H1 (cell line): ENCODE measurements at regions not wholly inside any gene's neighbourhood (a gene's known extent, or its start where the extent isn't known, plus 50 kb on each side); places are given as distances from the start of the nearest gene placed in this dataset.

Experiments
- CTCF ChIA-PET: fragments of 300-600 bp; sonication (Branson Sonifier 250); formaldehyde crosslinking; loops from one replicate; lab custom pipeline; 2021; ENCODE audit not compliant: partially characterized antibody; lab: Charles Lee
- POLR2A ChIA-PET: fragments of 300-600 bp; sonication (Branson Sonifier 250); formaldehyde crosslinking; loops from one replicate; lab custom pipeline; 2021; ENCODE audit warnings: inconsistent platforms; ENCODE audit not compliant: partially characterized antibody; lab: Charles Lee
- DNase-seq, 2 experiments: peaks; one replicate each; pipeline versions ENCODE4 v3.0.0 to v3.0.0-alpha.2; 2010 to 2022; ENCODE audit warnings: low spot score in 2 of 2, low read depth in 1 of 2, mixed read lengths in 1 of 2
- FAIRE-seq: peaks from 2 replicates; lab custom pipeline; 2011; peaks lifted over from hg19 to GRCh38; lab: Jason Lieb, UNC
- H2AFZ ChIP-seq: 2 replicates; pipeline ENCODE4 v1.8.1; 2012; ENCODE audit warnings: low read length, inconsistent platforms
- H2AK5ac ChIP-seq: 2 replicates; pipeline ENCODE4 v1.6.1; 2013; ENCODE audit warnings: low read depth, low read length
- H2BK120ac ChIP-seq: replicated peaks from 2 replicates; pipeline ENCODE3; 2013; ENCODE audit warnings: low read depth, low read length, inconsistent platforms
- H2BK12ac ChIP-seq: 2 replicates; pipeline ENCODE4 v1.6.1; 2013; ENCODE audit warnings: low read depth, low read length
- H2BK15ac ChIP-seq: 2 replicates; pipeline ENCODE4 v1.6.1; 2013; ENCODE audit warnings: low read length
- H2BK20ac ChIP-seq: 2 replicates; pipeline ENCODE4 v1.6.1; 2013; ENCODE audit warnings: low read length
- H2BK5ac ChIP-seq: 2 replicates; pipeline ENCODE4 v1.6.1; 2013; ENCODE audit warnings: low read depth, low read length
- H3K14ac ChIP-seq: 2 replicates; pipeline ENCODE4 v1.6.1; 2013; ENCODE audit warnings: inconsistent platforms; ENCODE audit not compliant: insufficient read length
- H3K18ac ChIP-seq: 2 replicates; pipeline ENCODE4 v1.6.1; 2013; ENCODE audit warnings: low read length; ENCODE audit errors: extremely low read depth
- H3K23ac ChIP-seq: 2 replicates; pipeline ENCODE4 v1.6.1; 2013; ENCODE audit warnings: inconsistent platforms; ENCODE audit not compliant: insufficient read length
- H3K23me2 ChIP-seq: 2 replicates; pipeline ENCODE4 v1.6.1; 2013; ENCODE audit warnings: low read depth, low read length
- H3K27ac ChIP-seq: 2 replicates; pipeline ENCODE4 v1.6.1; 2011; ENCODE audit warnings: low read depth, low read length, inconsistent platforms
- H3K27me3 ChIP-seq, 4 experiments: replicated peaks in 1 of 4; 1 replicate in 1 of 4; 2 replicates in 3 of 4; pipeline versions ENCODE4 v1.6.1 to v1.8.1; 2011 to 2013; ENCODE audit warnings: low read length in 3 of 4, mild to moderate bottlenecking in 3 of 4, inconsistent platforms in 2 of 4, mixed read lengths in 2 of 4, moderate library complexity in 1 of 4; ENCODE audit not compliant: control insufficient read depth in 3 of 4, insufficient read depth in 3 of 4; ENCODE audit errors: extremely low read depth in 1 of 4
- H3K36me3 ChIP-seq, 4 experiments: 2 replicates each; pipeline versions ENCODE4 v1.6.1 to v1.8.1; 2011 to 2013; ENCODE audit warnings: mild to moderate bottlenecking in 4 of 4, low read length in 3 of 4, moderate library complexity in 2 of 4, control low read depth in 1 of 4, inconsistent platforms in 1 of 4; ENCODE audit not compliant: insufficient read depth in 4 of 4, control insufficient read depth in 2 of 4
- H3K4ac ChIP-seq: replicated peaks from 2 replicates; pipeline ENCODE3; 2013; ENCODE audit warnings: low read length, low read depth, mixed read lengths, inconsistent platforms; ENCODE audit not compliant: insufficient read length
- H3K4me1 ChIP-seq, 4 experiments: replicated peaks in 1 of 4; 1 replicate in 1 of 4; 2 replicates in 3 of 4; pipeline versions ENCODE4 v1.6.1 to v1.8.1; 2011 to 2013; ENCODE audit warnings: low read length in 3 of 4, inconsistent platforms in 2 of 4, mixed read lengths in 1 of 4; ENCODE audit not compliant: insufficient read depth in 4 of 4, control insufficient read depth in 3 of 4
- H3K4me2 ChIP-seq, 2 experiments: 2 replicates each; pipeline versions ENCODE4 v1.6.1 to v1.8.1; 2011 to 2013; ENCODE audit warnings: low read depth in 2 of 2, low read length in 2 of 2, control low read depth in 1 of 2, inconsistent platforms in 1 of 2, mild to moderate bottlenecking in 1 of 2; ENCODE audit not compliant: insufficient read depth in 1 of 2
- H3K4me3 ChIP-seq, 4 experiments: fragments of 200-600, 300-600 bp in 1 of 4; sonication (generic), shearing (Covaris generic), sonication (Bioruptor Twin) in 1 of 4; 2 replicates each; pipeline versions ENCODE4 v1.5.1 to v1.8.1; 2011 to 2016; ENCODE audit warnings: low read length in 4 of 4, low read depth in 3 of 4, control low read depth in 2 of 4, inconsistent platforms in 2 of 4, mild to moderate bottlenecking in 2 of 4, mixed read lengths in 1 of 4, moderate library complexity in 1 of 4; ENCODE audit not compliant: insufficient read depth in 2 of 4; ENCODE audit errors: extremely low read depth in 1 of 4
- H3K56ac ChIP-seq: replicated peaks from 2 replicates; pipeline ENCODE3; 2013; ENCODE audit warnings: low read depth, mild to moderate bottlenecking, mixed read lengths, low read length, inconsistent platforms; ENCODE audit not compliant: insufficient read length
- H3K79me1 ChIP-seq: 2 replicates; pipeline ENCODE4 v1.6.1; 2013; ENCODE audit warnings: low read depth, low read length, control low read depth
- H3K79me2 ChIP-seq, 2 experiments: 2 replicates each; pipeline versions ENCODE4 v1.6.1 to v1.8.1; 2012 to 2013; ENCODE audit warnings: low read length in 2 of 2, mild to moderate bottlenecking in 2 of 2, inconsistent platforms in 1 of 2; ENCODE audit not compliant: insufficient read depth in 2 of 2, control insufficient read depth in 1 of 2
- H3K9ac ChIP-seq, 4 experiments: replicated peaks in 1 of 4; 1 replicate in 1 of 4; 2 replicates in 3 of 4; pipeline versions ENCODE4 v1.6.1 to v1.8.1; 2011 to 2013; ENCODE audit warnings: low read depth in 3 of 4, low read length in 3 of 4, control low read depth in 2 of 4, mild to moderate bottlenecking in 2 of 4, moderate library complexity in 2 of 4, inconsistent platforms in 1 of 4; ENCODE audit errors: extremely low read depth in 1 of 4
- H3K9me3 ChIP-seq, 2 experiments: 2 replicates each; pipeline versions ENCODE4 v1.6.1 to v1.8.1; 2012 to 2013; ENCODE audit warnings: mild to moderate bottlenecking in 2 of 2, moderate library complexity in 2 of 2, control low read depth in 1 of 2, inconsistent platforms in 1 of 2, low read depth in 1 of 2, low read length in 1 of 2, mixed read lengths in 1 of 2; ENCODE audit not compliant: insufficient read depth in 2 of 2
- H4K20me1 ChIP-seq, 2 experiments: replicated peaks in 1 of 2; 2 replicates each; pipeline versions ENCODE3 to v1.8.1; 2011 to 2013; ENCODE audit warnings: inconsistent platforms in 2 of 2, low read length in 2 of 2, mild to moderate bottlenecking in 1 of 2; ENCODE audit not compliant: insufficient read depth in 2 of 2, control insufficient read depth in 1 of 2
- H4K5ac ChIP-seq: 2 replicates; pipeline ENCODE4 v1.6.1; 2013; ENCODE audit warnings: low read length, low read depth, mixed read lengths, inconsistent platforms; ENCODE audit not compliant: insufficient read length
- H4K8ac ChIP-seq: 2 replicates; pipeline ENCODE4 v1.8.0; 2013; ENCODE audit warnings: mild to moderate bottlenecking, moderate library complexity, low read length, inconsistent platforms; ENCODE audit not compliant: insufficient read depth; ENCODE audit errors: extremely low read depth
- H4K91ac ChIP-seq: replicated peaks from 2 replicates; pipeline ENCODE3; 2013; ENCODE audit warnings: low read length, mixed read lengths, inconsistent platforms; ENCODE audit not compliant: insufficient read length
- CBX8 ChIP-seq: fragments of 300-800, 300-1000 bp; sonication (generic); IDR thresholded peaks from 2 replicates; pipeline ENCODE4 v1.7.1; 2016; ENCODE audit warnings: low read depth, low read length, borderline replicate concordance
- HDAC2 ChIP-seq, 2 experiments: fragments of 300-600 bp in 1 of 2; sonication (generic) in 1 of 2; IDR thresholded peaks; 2 replicates each; pipeline ENCODE4 v1.6.1; 2011 to 2012; ENCODE audit warnings: low read depth in 2 of 2, low read length in 2 of 2, mild to moderate bottlenecking in 2 of 2, moderate library complexity in 2 of 2, borderline replicate concordance in 1 of 2, inconsistent platforms in 1 of 2
- RAD21 ChIP-seq, 2 experiments: IDR thresholded peaks in 1 of 2; conservative IDR thresholded peaks in 1 of 2; 2 replicates each; pipeline ENCODE4 v1.6.1; 2011; ENCODE audit warnings: low read depth in 2 of 2, low read length in 2 of 2, improper control_type of control experiment in 1 of 2, inconsistent platforms in 1 of 2, mild to moderate bottlenecking in 1 of 2, moderate library complexity in 1 of 2
- WGBS, 2 experiments: shearing (Covaris generic) in 1 of 2; methylation state at CpG; one replicate each; pipeline versions ENCODE4 v1.1.6 to v1.1.7; 2013 to 2015; ENCODE audit warnings: low lambda C conversion rate in 2 of 2, mixed read lengths in 2 of 2, inconsistent platforms in 1 of 2, low coverage in 1 of 2, missing lambda C conversion rate in 1 of 2; ENCODE audit not compliant: insufficient replicate concordance in 2 of 2, insufficient coverage in 1 of 2, insufficient read length in 1 of 2; ENCODE audit errors: extremely low coverage in 1 of 2, missing lambda C conversion rate in 1 of 2; 5-methylcytosine and 5-hydroxymethylcytosine counted together
- TF ChIP-seq, protein P1 (sequence below), 3 experiments: IDR thresholded peaks; 1 replicate in 2 of 3; 2 replicates in 1 of 3; pipeline versions ENCODE4 v1.5.1 to v1.6.1; 2011; ENCODE audit warnings: low read length in 3 of 3, mild to moderate bottlenecking in 3 of 3, inconsistent platforms in 2 of 3, low read depth in 1 of 3, moderate library complexity in 1 of 3; ENCODE audit not compliant: insufficient read depth in 1 of 3; ENCODE audit errors: control extremely low read depth in 1 of 3

- no peak overlapping the region for H3K23ac ChIP-seq
- H3K14ac ChIP-seq: no peak overlapping the region
- H2BK12ac ChIP-seq: no peak overlapping the region
- 86% methylated on average over 3 of the region's 3 CpGs; no CpG with 5 or more reads in 1 of the 2 experiments for WGBS, 2 experiments
- peaks cover 0 to 3% (median 2%) of the 10 kb centered on the region in 4 experiments; a peak in 3 of 7 replicates for H3K4me1 ChIP-seq
- TF ChIP-seq RAD21 (IDR thresholded peaks at IDR 0.05 in 1 of 2, conservative IDR thresholded peaks at IDR 0.05 in 1 of 2; ENCODE audit: low read depth in 2 of 2, low read length in 2 of 2) (peak; percentile 45 to 57), CBX8 (no peak), HDAC2 (IDR thresholded peaks at IDR 0.05; ENCODE audit: borderline replicate concordance in 1 of 2, low read depth in 2 of 2, low read length in 2 of 2) (no peak)
- TF ChIP-seq, protein P1, sequence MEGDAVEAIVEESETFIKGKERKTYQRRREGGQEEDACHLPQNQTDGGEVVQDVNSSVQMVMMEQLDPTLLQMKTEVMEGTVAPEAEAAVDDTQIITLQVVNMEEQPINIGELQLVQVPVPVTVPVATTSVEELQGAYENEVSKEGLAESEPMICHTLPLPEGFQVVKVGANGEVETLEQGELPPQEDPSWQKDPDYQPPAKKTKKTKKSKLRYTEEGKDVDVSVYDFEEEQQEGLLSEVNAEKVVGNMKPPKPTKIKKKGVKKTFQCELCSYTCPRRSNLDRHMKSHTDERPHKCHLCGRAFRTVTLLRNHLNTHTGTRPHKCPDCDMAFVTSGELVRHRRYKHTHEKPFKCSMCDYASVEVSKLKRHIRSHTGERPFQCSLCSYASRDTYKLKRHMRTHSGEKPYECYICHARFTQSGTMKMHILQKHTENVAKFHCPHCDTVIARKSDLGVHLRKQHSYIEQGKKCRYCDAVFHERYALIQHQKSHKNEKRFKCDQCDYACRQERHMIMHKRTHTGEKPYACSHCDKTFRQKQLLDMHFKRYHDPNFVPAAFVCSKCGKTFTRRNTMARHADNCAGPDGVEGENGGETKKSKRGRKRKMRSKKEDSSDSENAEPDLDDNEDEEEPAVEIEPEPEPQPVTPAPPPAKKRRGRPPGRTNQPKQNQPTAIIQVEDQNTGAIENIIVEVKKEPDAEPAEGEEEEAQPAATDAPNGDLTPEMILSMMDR (IDR thresholded peaks at IDR 0.05; ENCODE audit: control extremely low read depth in 1 of 3, insufficient read depth in 1 of 3, low read depth in 1 of 3, low read length in 3 of 3): peak; percentile 19 to 41 (median 27); a peak in 3 of 4 replicates
- H4K5ac ChIP-seq: no peak overlapping the region
- DNase-seq (no peak), FAIRE-seq (no peak)
- no peak overlapping the region for H2AK5ac ChIP-seq
- H4K20me1 ChIP-seq: no peaks in the 10 kb centered on the region
- no peak overlapping the region for H2BK5ac ChIP-seq
- no peak overlapping the region for H3K27ac ChIP-seq
- H4K91ac ChIP-seq: no peak overlapping the region
- H4K8ac ChIP-seq: no peak overlapping the region
- no peak overlapping the region for H3K4me3 ChIP-seq
- H2BK15ac ChIP-seq: no peak overlapping the region
- no peaks in the 10 kb centered on the region for H3K23me2 ChIP-seq
- H3K79me2 ChIP-seq: no peaks in the 10 kb centered on the region
- H3K9me3 ChIP-seq: no peaks in the 10 kb centered on the region
- no peak overlapping the region for H3K18ac ChIP-seq
- no peak overlapping the region for H3K4me2 ChIP-seq
- H2AFZ ChIP-seq: no peak overlapping the region
- H3K56ac ChIP-seq: no peak overlapping the region
- no peaks in the 10 kb centered on the region for H3K79me1 ChIP-seq
- no peak overlapping the region for H2BK120ac ChIP-seq
- no peaks in the 10 kb centered on the region for H3K36me3 ChIP-seq
- H3K4ac ChIP-seq: no peak overlapping the region
- ChIA-PET CTCF (interaction anchor here (1.6 kb wide), 1 partner anchor 9 kb away, joined by 6 read pairs; no protein-coding TSS in a partner anchor), POLR2A (no interaction called here)
- no peak overlapping the region for H3K9ac ChIP-seq
- H3K27me3 ChIP-seq: peaks cover 0 to 1% (median 0%) of the 10 kb centered on the region in 4 experiments; a peak in 1 of 7 replicates
- no peak overlapping the region for H2BK20ac ChIP-seq
Observed at GRCh38 chr3:65080432-65080831, 392.6 kb upstream of the ADAMTS9 start.
